CD4-positive, alpha-beta T cell (primary cell): ENCODE measurements at regions not wholly inside any gene's neighbourhood (a gene's known extent, or its start where the extent isn't known, plus 50 kb on each side); places are given as distances from the start of the nearest gene placed in this dataset.
"Not testable (repeated sequence)": the region's sequence is repeated elsewhere in the genome, so short reads cannot be mapped to it uniquely, and the experiment has no call there.

ENCODE experiments used
- ATAC-seq: fragments of 200-7000 bp; cut with Tn5 transposase; one replicate; pipeline ENCODE4 v1.10.0; 2022; ENCODE audit warnings: mild to moderate bottlenecking; ENCODE audit not compliant: poor library complexity
- CTCF ChIA-PET: fragments of 350-600 bp; sonication (Branson Sonifier 250); formaldehyde crosslinking; loops from one replicate; lab custom pipeline; 2021; ENCODE audit warnings: antibody characterized with exemption, inconsistent platforms; lab: Charles Lee
- POLR2A ChIA-PET: fragments of 350-600 bp; sonication (Branson Sonifier 250); formaldehyde crosslinking; loops from one replicate; lab custom pipeline; 2021; ENCODE audit warnings: antibody characterized with exemption, inconsistent platforms; lab: Charles Lee
- DNase-seq, 14 experiments: peaks; one replicate each; pipeline ENCODE4 v3.0.0-alpha.2; 2013 to 2020; ENCODE audit warnings: mixed read lengths in 2 of 14
- H3K27ac ChIP-seq, 2 donors: one replicate each; pipeline versions ENCODE4 v1.5.1 to v1.7.0; 2013; ENCODE audit warnings: low read length in 2 of 2, low read depth in 1 of 2, mild to moderate bottlenecking in 1 of 2
- H3K27me3 ChIP-seq, 2 experiments: 1 replicate in 1 of 2; 2 replicates in 1 of 2; pipeline versions ENCODE4 v1.6.1 to v1.7.0; 2013; ENCODE audit warnings: low read length in 2 of 2, control low read depth in 1 of 2, mild to moderate bottlenecking in 1 of 2, moderate library complexity in 1 of 2; ENCODE audit not compliant: insufficient read depth in 2 of 2, control insufficient read depth in 1 of 2
- H3K36me3 ChIP-seq: one replicate; pipeline ENCODE4 v1.6.1; 2013; ENCODE audit warnings: low read length, control low read depth; ENCODE audit not compliant: insufficient read depth
- H3K4me1 ChIP-seq: one replicate; pipeline ENCODE4 v1.6.1; 2013; ENCODE audit warnings: low read length, control low read depth; ENCODE audit not compliant: insufficient read depth
- H3K4me3 ChIP-seq: one replicate; pipeline ENCODE4 v1.5.1; 2013; ENCODE audit warnings: mild to moderate bottlenecking, low read length, moderate library complexity
- H3K9me3 ChIP-seq, 2 experiments: 1 replicate in 1 of 2; 2 replicates in 1 of 2; pipeline versions ENCODE4 v1.6.1 to v1.7.0; 2013; ENCODE audit warnings: low read length in 2 of 2, mild to moderate bottlenecking in 2 of 2, control low read depth in 1 of 2, moderate library complexity in 1 of 2; ENCODE audit not compliant: control insufficient read depth in 1 of 2, insufficient read depth in 1 of 2
- H3K27ac Mint-ChIP-seq: one replicate; pipeline ENCODE4 v1.8.0; 2020; ENCODE audit warnings: mixed read lengths
- H3K27me3 Mint-ChIP-seq: one replicate; pipeline ENCODE4 v1.8.0; 2021; ENCODE audit warnings: mixed read lengths
- H3K36me3 Mint-ChIP-seq: one replicate; pipeline ENCODE4 v1.8.0; 2021; ENCODE audit warnings: low read depth, mixed read lengths
- H3K4me1 Mint-ChIP-seq: one replicate; pipeline ENCODE4 v1.8.0; 2021; ENCODE audit warnings: low read depth, mixed read lengths
- H3K4me3 Mint-ChIP-seq: one replicate; pipeline ENCODE4 v1.8.0; 2020; ENCODE audit warnings: mild to moderate bottlenecking, mixed read lengths
- H3K9me3 Mint-ChIP-seq: one replicate; pipeline ENCODE4 v1.8.0; 2020; ENCODE audit warnings: mixed read lengths
- intact Hi-C, 2 experiments: fragments of 100-400 bp; cut with DNase I in 1 of 2; cut with micrococcal nuclease in 1 of 2; formaldehyde crosslinking; loops; one replicate each; pipeline versions ENCODE4 v1.15.1 to v1.9.0; 2023 to 2025; cut with DNase I, micrococcal nuclease
- TF ChIP-seq, protein P1 (sequence below): fragments of 200-600 bp; IDR thresholded peaks from one replicate; pipeline ENCODE4 v1.8.0; 2022; ENCODE audit warnings: antibody characterized with exemption, mild to moderate bottlenecking

DNA sequence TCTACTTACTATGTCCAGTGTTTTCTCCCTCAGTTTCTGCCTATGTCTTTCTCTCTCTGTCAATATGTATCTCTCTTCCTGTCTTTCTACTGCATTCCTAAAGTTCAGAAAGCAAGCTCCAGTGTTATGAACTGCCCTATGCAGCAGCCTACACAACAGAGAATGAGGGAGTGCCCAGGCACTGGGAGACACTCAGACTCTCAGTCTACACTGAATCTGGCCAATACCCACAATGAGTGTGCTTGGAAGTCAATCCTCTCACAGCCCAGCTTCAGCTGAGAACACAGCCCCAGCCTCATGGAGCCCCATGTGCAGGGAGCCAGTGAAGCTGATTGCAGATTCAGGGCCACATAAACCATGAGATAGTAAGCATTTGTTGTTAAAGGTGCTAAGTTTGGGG is 128.7 kb downstream of the ALG10 start:
- Histone ChIP-seq H3K27me3 (no peaks in the 10 kb centered on the region), H3K4me3 (no peak overlapping the region), H3K27ac (no peak overlapping the region), H3K36me3 (no peaks in the 10 kb centered on the region), H3K9me3 (no peaks in the 10 kb centered on the region), H3K4me1 (no peaks in the 10 kb centered on the region)
- no peak overlapping the region for H3K27ac Mint-ChIP-seq
- no peaks in the 10 kb centered on the region for H3K27me3 Mint-ChIP-seq
- no peak overlapping the region for H3K4me3 Mint-ChIP-seq
- DNase-seq = no peak
- intact Hi-C loops = no loop called here
- POLR2A ChIA-PET = no interaction called here
- ATAC-seq = no peak
- CTCF ChIA-PET = no interaction called here
- no peaks in the 10 kb centered on the region for H3K36me3 Mint-ChIP-seq
- no peaks in the 10 kb centered on the region for H3K9me3 Mint-ChIP-seq
- TF ChIP-seq, protein P1, sequence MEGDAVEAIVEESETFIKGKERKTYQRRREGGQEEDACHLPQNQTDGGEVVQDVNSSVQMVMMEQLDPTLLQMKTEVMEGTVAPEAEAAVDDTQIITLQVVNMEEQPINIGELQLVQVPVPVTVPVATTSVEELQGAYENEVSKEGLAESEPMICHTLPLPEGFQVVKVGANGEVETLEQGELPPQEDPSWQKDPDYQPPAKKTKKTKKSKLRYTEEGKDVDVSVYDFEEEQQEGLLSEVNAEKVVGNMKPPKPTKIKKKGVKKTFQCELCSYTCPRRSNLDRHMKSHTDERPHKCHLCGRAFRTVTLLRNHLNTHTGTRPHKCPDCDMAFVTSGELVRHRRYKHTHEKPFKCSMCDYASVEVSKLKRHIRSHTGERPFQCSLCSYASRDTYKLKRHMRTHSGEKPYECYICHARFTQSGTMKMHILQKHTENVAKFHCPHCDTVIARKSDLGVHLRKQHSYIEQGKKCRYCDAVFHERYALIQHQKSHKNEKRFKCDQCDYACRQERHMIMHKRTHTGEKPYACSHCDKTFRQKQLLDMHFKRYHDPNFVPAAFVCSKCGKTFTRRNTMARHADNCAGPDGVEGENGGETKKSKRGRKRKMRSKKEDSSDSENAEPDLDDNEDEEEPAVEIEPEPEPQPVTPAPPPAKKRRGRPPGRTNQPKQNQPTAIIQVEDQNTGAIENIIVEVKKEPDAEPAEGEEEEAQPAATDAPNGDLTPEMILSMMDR = no peak
- H3K4me1 Mint-ChIP-seq = no peaks in the 10 kb centered on the region

DNA sequence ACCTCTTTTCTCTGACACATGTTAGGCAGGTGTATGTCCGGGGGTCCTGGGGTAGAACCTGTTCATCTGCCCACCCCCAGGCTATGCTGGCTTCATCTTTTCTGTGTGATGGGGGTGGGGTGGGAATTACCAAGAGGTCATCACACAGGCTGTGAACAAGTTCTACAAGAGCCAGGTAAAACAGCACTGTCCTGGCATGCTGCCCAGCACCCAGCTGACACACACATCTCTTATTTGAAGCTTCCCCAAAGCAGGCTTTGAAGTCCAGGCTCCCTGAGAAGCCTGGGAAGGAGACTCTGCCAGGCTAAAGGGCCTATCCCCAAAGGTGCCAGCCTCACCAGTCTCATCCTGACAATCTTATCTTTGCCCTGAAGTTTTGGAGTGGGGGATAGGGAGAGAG is 141.1 kb downstream of the ALG10 start:
- TF ChIP-seq, protein P1 = no peak
- Mint-ChIP-seq H3K4me3 (no peak overlapping the region), H3K36me3 (no peaks in the 10 kb centered on the region), H3K4me1 (no peaks in the 10 kb centered on the region), H3K9me3 (no peaks in the 10 kb centered on the region), H3K27ac (no peak overlapping the region), H3K27me3 (no peaks in the 10 kb centered on the region)
- Histone ChIP-seq H3K9me3 (no peaks in the 10 kb centered on the region), H3K4me3 (no peak overlapping the region), H3K27me3 (no peaks in the 10 kb centered on the region), H3K36me3 (no peaks in the 10 kb centered on the region), H3K27ac (no peak overlapping the region), H3K4me1 (no peaks in the 10 kb centered on the region)
- intact Hi-C loops = no loop called here
- no peak for ATAC-seq
- DNase-seq = no peak
- CTCF ChIA-PET = no interaction called here
- POLR2A ChIA-PET = no interaction called here

DNA sequence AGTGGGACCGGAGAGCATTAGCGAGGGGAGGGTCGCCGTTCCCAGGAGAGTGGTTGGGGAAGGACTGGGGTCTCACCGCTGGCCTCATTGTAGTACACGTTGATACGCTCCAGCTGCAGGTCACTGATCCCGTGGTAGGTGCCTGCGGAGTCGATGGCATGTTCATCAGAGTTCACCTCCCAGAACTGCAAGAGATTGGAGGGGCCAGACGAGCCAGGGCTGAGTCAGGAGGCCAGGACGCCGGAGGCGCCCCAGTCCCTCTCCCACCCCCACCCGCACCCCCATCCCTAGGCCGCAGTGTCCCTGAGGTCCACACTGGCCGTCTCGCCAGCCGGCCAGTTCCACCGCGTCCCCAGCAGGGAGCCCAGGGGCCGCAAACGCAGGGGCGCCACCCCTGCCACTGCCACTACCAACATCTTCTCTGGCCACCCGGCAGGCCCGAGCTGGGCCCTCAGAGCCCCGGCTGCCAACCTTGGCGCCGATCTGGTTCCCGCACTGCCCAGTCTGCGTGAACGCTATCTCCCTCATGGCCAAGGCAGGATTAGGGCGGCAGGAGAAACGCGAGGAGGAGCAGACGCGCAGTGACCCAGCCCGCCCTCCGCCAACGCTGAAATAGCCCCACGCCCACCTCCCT is 144.2 kb downstream of the ALG10 start:
- ChIA-PET CTCF (no interaction called here), POLR2A (no interaction called here)
- Histone ChIP-seq H3K4me3 (no peak overlapping the region), H3K27me3 (no peaks in the 10 kb centered on the region), H3K27ac (no peak overlapping the region), H3K9me3 (no peaks in the 10 kb centered on the region), H3K4me1 (no peaks in the 10 kb centered on the region), H3K36me3 (no peaks in the 10 kb centered on the region)
- TF ChIP-seq, protein P1 = no peak
- Mint-ChIP-seq H3K36me3 (no peaks in the 10 kb centered on the region), H3K27ac (no peak overlapping the region), H3K27me3 (no peaks in the 10 kb centered on the region), H3K4me1 (no peaks in the 10 kb centered on the region), H3K9me3 (no peaks in the 10 kb centered on the region), H3K4me3 (no peak overlapping the region)
- DNase-seq = no peak
- ATAC-seq = no peak
- intact Hi-C loops = no loop called here

DNA sequence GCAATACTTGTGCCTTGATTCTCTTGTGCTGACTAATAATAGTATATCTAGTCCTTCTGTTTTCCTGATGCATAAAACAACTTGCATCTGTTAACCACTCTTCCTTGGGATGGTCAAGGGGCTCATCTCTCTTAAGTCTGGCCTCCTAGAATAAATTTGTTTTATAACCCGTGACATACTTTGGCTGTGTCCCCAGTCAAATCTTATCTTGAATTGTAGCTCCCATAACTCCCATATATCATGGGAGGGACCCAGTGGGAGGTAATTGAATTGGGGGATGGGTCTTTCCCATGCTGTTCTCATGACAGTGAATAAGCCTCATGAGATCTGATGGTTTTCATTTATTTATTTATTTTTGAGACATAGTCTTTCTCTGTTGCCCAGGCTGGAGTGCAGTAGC is 146.2 kb downstream of the ALG10 start:
- H3K27ac Mint-ChIP-seq, H3K27me3 Mint-ChIP-seq, ATAC-seq, H3K4me3 Mint-ChIP-seq, H3K4me1 ChIP-seq, intact Hi-C loops, H3K4me1 Mint-ChIP-seq, H3K36me3 Mint-ChIP-seq, H3K27ac ChIP-seq, H3K36me3 ChIP-seq, H3K9me3 Mint-ChIP-seq, POLR2A ChIA-PET, H3K27me3 ChIP-seq, CTCF ChIA-PET, H3K9me3 ChIP-seq, DNase-seq, H3K4me3 ChIP-seq: not testable (repeated sequence)
